Spleen (tissue), 11 donors: ENCODE measurements at regions not wholly inside any gene's neighbourhood (a gene's known extent, or its start where the extent isn't known, plus 50 kb on each side); places are given as distances from the start of the nearest gene placed in this dataset.

Experiments used
- DNase-seq: peaks from one replicate; pipeline ENCODE4 v3.0.0-alpha.2; 2020
- H3K27ac ChIP-seq, 8 donors: fragments of 200-600 bp; sonication (generic) in 7 of 8; 1 replicate in 4 of 8; 2 replicates in 4 of 8; pipeline versions ENCODE4 v1.5.0 to v1.8.0; 2016 to 2021; ENCODE audit warnings: inconsistent platforms in 4 of 8, mild to moderate bottlenecking in 4 of 8, moderate library complexity in 1 of 8
- H3K27me3 ChIP-seq, 7 donors: fragments of 200-600 bp; sonication (generic) in 6 of 7; replicated peaks in 1 of 7; 1 replicate in 4 of 7; 2 replicates in 3 of 7; pipeline versions ENCODE4 v1.5.0 to v1.8.0; 2016 to 2021; ENCODE audit warnings: inconsistent platforms in 3 of 7, mild to moderate bottlenecking in 1 of 7
- H3K36me3 ChIP-seq, 6 donors: fragments of 200-600 bp; sonication (generic) in 5 of 6; 1 replicate in 4 of 6; 2 replicates in 2 of 6; pipeline versions ENCODE4 v1.5.0 to v1.8.0; 2016 to 2021; ENCODE audit warnings: inconsistent platforms in 2 of 6
- H3K4me1 ChIP-seq, 6 donors: fragments of 200-600 bp; sonication (generic) in 5 of 6; 1 replicate in 3 of 6; 2 replicates in 3 of 6; pipeline versions ENCODE4 v1.5.0 to v1.8.0; 2016 to 2021; ENCODE audit warnings: inconsistent platforms in 3 of 6
- H3K4me3 ChIP-seq, 8 donors: fragments of 200-600 bp; sonication (generic) in 7 of 8; 1 replicate in 4 of 8; 2 replicates in 4 of 8; pipeline versions ENCODE4 v1.5.0 to v1.8.0; 2016 to 2021; ENCODE audit warnings: inconsistent platforms in 4 of 8, mild to moderate bottlenecking in 4 of 8, moderate library complexity in 2 of 8
- H3K9me3 ChIP-seq, 8 donors: fragments of 200-600 bp; sonication (generic) in 7 of 8; 1 replicate in 4 of 8; 2 replicates in 4 of 8; pipeline versions ENCODE4 v1.5.0 to v1.8.0; 2016 to 2021; ENCODE audit warnings: inconsistent platforms in 4 of 8
- POLR2A ChIP-seq, 3 donors: fragments of 450-650 bp; IDR thresholded peaks; one replicate each; pipeline ENCODE4 v1.5.1; 2017; ENCODE audit warnings: antibody characterized with exemption in 3 of 3, mild to moderate bottlenecking in 1 of 3
- POLR2AphosphoS5 ChIP-seq, 3 donors: sonication (generic); formaldehyde crosslinking; IDR thresholded peaks; one replicate each; pipeline ENCODE4 v1.5.1; 2017; ENCODE audit warnings: antibody characterized with exemption in 3 of 3
- WGBS, 5 donors: extraction: QIAGEN DNeasy Blood & Tissue Kit in 3 of 5; methylation state at CpG; one replicate each; pipeline versions ENCODE4 v1.1.5 to v1.1.7; 2013 to 2018; 5-methylcytosine and 5-hydroxymethylcytosine counted together
- intact Hi-C: fragments of 100-400 bp; cut with DNase I; formaldehyde crosslinking; loops from one replicate; pipeline ENCODE4 v1.15.0; 2023; ENCODE audit warnings: low total_unique reads
- TF ChIP-seq, protein P1 (sequence below), 11 experiments: fragments of 200-600 bp in 7 of 11; fragments of 450-650 bp in 4 of 11; sonication (generic) in 4 of 11; IDR thresholded peaks in 8 of 11; conservative IDR thresholded peaks in 3 of 11; 1 replicate in 7 of 11; 2 replicates in 4 of 11; pipeline versions ENCODE4 v1.4.0 to v1.8.0; 2016 to 2021; ENCODE audit warnings: antibody characterized with exemption in 11 of 11, inconsistent platforms in 4 of 11, mild to moderate bottlenecking in 1 of 11
- donor health status: healthy with polysubstance abuse.
- donor health status: DM: no; HTN: no; CAD: no; lungs with moderate emphysema.
- donor health status: DM: no; HTN: no; CAD: no.
- donor health status: Bipolar disorder and iron deficiency.
- donor health status: healthy.
- donor health status: DM: no; HTN: no; CAD: no.
- donor health status: DM: yes; HTN: yes; CAD: no.

GRCh38 chr18:75644871-75645270 lies 217.4 kb upstream of the SMIM21 start:
- no peak for DNase-seq
- Histone ChIP-seq H3K9me3 (peaks cover 0 to 28% (median 15%) of the 10 kb centered on the region in 8 donors), H3K36me3 (no peaks in the 10 kb centered on the region), H3K4me1 (no peaks in the 10 kb centered on the region), H3K27me3 (peaks cover 0 to 4% (median 0%) of the 10 kb centered on the region in 7 donors), H3K27ac (no peak overlapping the region), H3K4me3 (no peak overlapping the region)
- 86 to 98% (median 93%) methylated on average over 6 of the region's 6 CpGs for WGBS, 5 donors
- intact Hi-C loops = no loop called here
- TF ChIP-seq POLR2AphosphoS5 (IDR thresholded peaks at IDR 0.05) = no peak
- TF ChIP-seq, protein P1, sequence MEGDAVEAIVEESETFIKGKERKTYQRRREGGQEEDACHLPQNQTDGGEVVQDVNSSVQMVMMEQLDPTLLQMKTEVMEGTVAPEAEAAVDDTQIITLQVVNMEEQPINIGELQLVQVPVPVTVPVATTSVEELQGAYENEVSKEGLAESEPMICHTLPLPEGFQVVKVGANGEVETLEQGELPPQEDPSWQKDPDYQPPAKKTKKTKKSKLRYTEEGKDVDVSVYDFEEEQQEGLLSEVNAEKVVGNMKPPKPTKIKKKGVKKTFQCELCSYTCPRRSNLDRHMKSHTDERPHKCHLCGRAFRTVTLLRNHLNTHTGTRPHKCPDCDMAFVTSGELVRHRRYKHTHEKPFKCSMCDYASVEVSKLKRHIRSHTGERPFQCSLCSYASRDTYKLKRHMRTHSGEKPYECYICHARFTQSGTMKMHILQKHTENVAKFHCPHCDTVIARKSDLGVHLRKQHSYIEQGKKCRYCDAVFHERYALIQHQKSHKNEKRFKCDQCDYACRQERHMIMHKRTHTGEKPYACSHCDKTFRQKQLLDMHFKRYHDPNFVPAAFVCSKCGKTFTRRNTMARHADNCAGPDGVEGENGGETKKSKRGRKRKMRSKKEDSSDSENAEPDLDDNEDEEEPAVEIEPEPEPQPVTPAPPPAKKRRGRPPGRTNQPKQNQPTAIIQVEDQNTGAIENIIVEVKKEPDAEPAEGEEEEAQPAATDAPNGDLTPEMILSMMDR (IDR thresholded peaks at IDR 0.05 in 8 of 11, conservative IDR thresholded peaks at IDR 0.05 in 3 of 11) = no peak
- no peak for TF ChIP-seq POLR2A (IDR thresholded peaks at IDR 0.05)

DNA sequence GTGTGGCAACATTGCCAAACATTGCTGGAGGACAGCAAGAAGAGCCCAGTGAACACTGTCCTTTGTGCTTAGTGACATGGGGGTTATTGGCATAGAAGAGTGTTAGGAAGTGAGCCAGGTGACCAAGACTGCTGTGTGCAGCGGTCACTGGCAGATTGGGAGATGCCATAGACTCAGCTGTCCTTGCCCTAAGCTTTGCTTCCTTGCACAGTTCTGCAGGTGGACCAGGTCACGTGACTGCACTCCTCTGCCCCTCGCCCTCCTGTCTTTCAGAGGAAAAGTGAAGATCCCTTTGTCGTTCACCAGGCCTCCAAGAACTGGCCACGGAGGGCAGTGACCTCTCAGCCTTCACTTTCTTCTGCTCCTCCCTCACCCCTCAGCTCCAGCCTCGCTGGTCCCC lies 215.6 kb upstream of the SMIM21 start:
- intact Hi-C loops = no loop called here
- WGBS, 5 donors = 69 to 92% (median 81%) methylated on average over 6 of the region's 6 CpGs
- H3K27ac ChIP-seq = no peak overlapping the region
- H3K36me3 ChIP-seq = no peaks in the 10 kb centered on the region
- DNase-seq = no peak
- H3K4me1 ChIP-seq = peaks cover 0 to 7% (median 0%) of the 10 kb centered on the region in 6 donors
- peaks cover 0 to 28% (median 15%) of the 10 kb centered on the region in 8 donors for H3K9me3 ChIP-seq
- TF ChIP-seq POLR2A (IDR thresholded peaks at IDR 0.05) (no peak), POLR2AphosphoS5 (IDR thresholded peaks at IDR 0.05) (no peak)
- TF ChIP-seq, protein P1 (IDR thresholded peaks at IDR 0.05 in 8 of 11, conservative IDR thresholded peaks at IDR 0.05 in 3 of 11) = no peak
- peaks cover 0 to 4% (median 0%) of the 10 kb centered on the region in 7 donors for H3K27me3 ChIP-seq
- H3K4me3 ChIP-seq = no peak overlapping the region

- 85 to 94% (median 89%) methylated on average over 8 of the region's 8 CpGs for WGBS, 5 donors
- no peak for DNase-seq
- Histone ChIP-seq H3K4me1 (peaks cover 0 to 7% (median 0%) of the 10 kb centered on the region in 6 donors), H3K4me3 (no peak overlapping the region), H3K9me3 (no peaks in the 10 kb centered on the region), H3K27me3 (peaks cover 0 to 12% (median 0%) of the 10 kb centered on the region in 7 donors), H3K27ac (no peak overlapping the region), H3K36me3 (no peaks in the 10 kb centered on the region)
- intact Hi-C loops = no loop called here
- TF ChIP-seq, protein P1 (IDR thresholded peaks at IDR 0.05 in 8 of 11, conservative IDR thresholded peaks at IDR 0.05 in 3 of 11) = no peak
- TF ChIP-seq POLR2AphosphoS5 (IDR thresholded peaks at IDR 0.05) (no peak), POLR2A (IDR thresholded peaks at IDR 0.05) (no peak)
Measured at GRCh38 chr18:75639472-75639831, 211.9 kb upstream of the SMIM21 start.

DNA sequence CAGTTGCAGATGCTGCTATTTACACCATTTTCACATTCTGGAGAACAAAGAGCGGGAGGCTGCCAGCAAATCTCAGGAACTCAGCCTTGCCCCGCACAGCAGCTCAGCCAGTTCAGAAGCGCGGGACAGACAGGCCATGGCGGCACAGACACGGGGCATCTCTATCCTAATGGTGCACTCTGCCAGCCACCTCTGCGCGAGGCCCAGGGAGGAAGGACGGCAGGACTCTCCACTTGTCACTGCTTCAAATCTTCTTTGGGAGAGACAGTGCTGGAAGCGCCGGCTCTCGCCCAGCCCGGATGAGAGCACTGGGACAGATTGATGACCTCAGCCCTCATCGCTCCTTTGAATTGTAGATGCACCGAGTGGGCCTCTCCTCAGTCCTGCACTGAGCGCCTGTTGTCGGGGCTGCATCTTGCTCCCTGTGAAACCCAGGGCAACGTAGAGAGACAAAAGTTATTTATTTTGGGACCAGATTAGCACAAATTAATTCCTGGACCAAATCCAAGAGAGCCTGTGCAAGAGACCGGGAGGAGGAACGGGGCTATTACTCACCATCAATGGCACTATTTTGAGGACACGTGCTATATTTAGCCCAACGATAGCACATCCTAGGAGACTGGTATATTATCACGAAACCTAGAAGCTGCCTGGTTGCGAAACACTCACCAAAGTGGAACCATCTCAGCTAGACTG lies 211.4 kb upstream of the SMIM21 start:
- no peak overlapping the region for H3K4me3 ChIP-seq
- no peaks in the 10 kb centered on the region for H3K36me3 ChIP-seq
- H3K4me1 ChIP-seq = peaks cover 0 to 7% (median 0%) of the 10 kb centered on the region in 6 donors
- intact Hi-C loops = no loop called here
- WGBS, 5 donors = 48 to 69% (median 52%) methylated on average over 13 to 24 of the region's 24 CpGs
- no peak overlapping the region for H3K27ac ChIP-seq
- no peaks in the 10 kb centered on the region for H3K9me3 ChIP-seq
- H3K27me3 ChIP-seq = peaks cover 0 to 12% (median 0%) of the 10 kb centered on the region in 7 donors
- DNase-seq = no peak
- TF ChIP-seq POLR2A (IDR thresholded peaks at IDR 0.05) (no peak), POLR2AphosphoS5 (IDR thresholded peaks at IDR 0.05) (no peak)
- TF ChIP-seq, protein P1 (IDR thresholded peaks at IDR 0.05 in 8 of 11, conservative IDR thresholded peaks at IDR 0.05 in 3 of 11) = no peak
